HepG2 (cell line): ENCODE measurements at regions not wholly inside any gene's neighbourhood (a gene's known extent, or its start where the extent isn't known, plus 50 kb on each side); places are given as distances from the start of the nearest gene placed in this dataset.

Experiments
- MAFF ChIP-seq: IDR thresholded peaks from 2 replicates; pipeline ENCODE4 v1.6.1; 2011; ENCODE audit warnings: low read depth, low read length, improper control_type of control experiment
- MXI1 ChIP-seq: IDR thresholded peaks from 3 replicates; pipeline ENCODE4 v1.6.1; 2012; ENCODE audit warnings: low read depth, low read length, inconsistent platforms, borderline replicate concordance
- NR3C1 ChIP-seq: sonication (generic); formaldehyde crosslinking; IDR thresholded peaks from 2 replicates; pipeline ENCODE4 v1.4.0; 2020; ENCODE audit warnings: missing genetic modification reagents
- PBX2 ChIP-seq: IDR thresholded peaks from 2 replicates; pipeline ENCODE4 v1.6.1; 2016; ENCODE audit warnings: control low read depth
- POLR2A ChIP-seq, 2 experiments: IDR thresholded peaks; 2 replicates each; pipeline ENCODE4 v1.6.1; 2011; ENCODE audit warnings: low read depth in 2 of 2, low read length in 2 of 2, mild to moderate bottlenecking in 1 of 2, moderate library complexity in 1 of 2; ENCODE audit not compliant: insufficient read depth in 1 of 2
- SMAD3 ChIP-seq: sonication (generic); formaldehyde crosslinking; IDR thresholded peaks from 2 replicates; pipeline ENCODE4 v1.4.0; 2020; ENCODE audit warnings: missing genetic modification reagents
- U2AF2 ChIP-seq: fragments of 200-400 bp; formaldehyde crosslinking; IDR thresholded peaks from 2 replicates; pipeline ENCODE4 v1.6.1; 2017; ENCODE audit warnings: low read depth, mild to moderate bottlenecking, low read length
- YY1 ChIP-seq: IDR thresholded peaks from 2 replicates; pipeline ENCODE4 v1.6.1; 2011; ENCODE audit warnings: low read length, low read depth, moderate library complexity, mild to moderate bottlenecking; ENCODE audit not compliant: insufficient read depth, insufficient replicate concordance
- ZBTB14 ChIP-seq: sonication (generic); formaldehyde crosslinking; IDR thresholded peaks from 2 replicates; pipeline ENCODE4 v1.4.0; 2020; ENCODE audit warnings: missing genetic modification reagents
- ZBTB40 ChIP-seq, 2 experiments: fragments of 450-650 bp in 1 of 2; sonication (generic) in 1 of 2; formaldehyde crosslinking in 1 of 2; IDR thresholded peaks; 2 replicates each; pipeline versions ENCODE4 v1.6.1 to v1.8.0; 2016 to 2022; ENCODE audit warnings: antibody characterized with exemption in 1 of 2, mild to moderate bottlenecking in 1 of 2, missing genetic modification reagents in 1 of 2
- ZBTB44 ChIP-seq: sonication (generic); formaldehyde crosslinking; IDR thresholded peaks from 2 replicates; pipeline ENCODE4 v1.4.0; 2020; ENCODE audit warnings: missing genetic modification reagents
- ZEB1 ChIP-seq: IDR thresholded peaks from 2 replicates; pipeline ENCODE4 v1.6.1; 2012; ENCODE audit warnings: mild to moderate bottlenecking, low read depth, inconsistent platforms; ENCODE audit not compliant: insufficient replicate concordance
- ZFX ChIP-seq: sonication (generic); formaldehyde crosslinking; IDR thresholded peaks from 2 replicates; pipeline ENCODE4 v1.4.0; 2020; ENCODE audit warnings: mild to moderate bottlenecking, low read depth, missing genetic modification reagents, moderate library complexity
- ZNF619 ChIP-seq: sonication (generic); formaldehyde crosslinking; IDR thresholded peaks from 2 replicates; pipeline ENCODE4 v1.4.0; 2020; ENCODE audit warnings: mild to moderate bottlenecking, missing genetic modification reagents

GRCh38 chr5:161077496-161077895, 225.5 kb upstream of the ATP10B start:
- TF ChIP-seq ZNF619 (no peak), SMAD3 (CRISPR knock-in tag) (no peak), ZEB1 (no peak), YY1 (no peak), MAFF (no peak), MXI1 (no peak), NR3C1 (no peak), ZFX (no peak), POLR2A (IDR thresholded peaks at IDR 0.05; ENCODE audit: insufficient read depth in 1 of 2, low read depth in 2 of 2, low read length in 2 of 2) (no peak), ZBTB44 (CRISPR knock-in tag) (no peak), PBX2 (CRISPR knock-in tag) (no peak), U2AF2 (no peak), ZBTB40 (IDR thresholded peaks at IDR 0.05) (no peak), ZBTB40 (CRISPR knock-in tag; IDR thresholded peaks at IDR 0.05) (no peak), ZBTB14 (CRISPR knock-in tag) (no peak)
